DOHH2 (cell line): ENCODE measurements at regions not wholly inside any gene's neighbourhood (a gene's known extent, or its start where the extent isn't known, plus 50 kb on each side); places are given as distances from the start of the nearest gene placed in this dataset.

Experiments used
- CTCF ChIP-seq: fragments of 200-600 bp; sonication (generic); IDR thresholded peaks from one replicate; pipeline ENCODE4 v1.5.1; 2014; ENCODE audit warnings: antibody characterized with exemption, mild to moderate bottlenecking, low read depth, low read length; ENCODE audit not compliant: poor library complexity, severe bottlenecking
- EZH2phosphoT487 ChIP-seq: fragments of 200-600 bp; sonication (generic); IDR thresholded peaks from 2 replicates; pipeline ENCODE4 v1.6.1; 2017; ENCODE audit warnings: borderline replicate concordance, mild to moderate bottlenecking, antibody characterized with exemption, low read length, moderate library complexity, mixed read lengths

- TF ChIP-seq CTCF (no peak), EZH2phosphoT487 (no peak)
Measured at GRCh38 chr5:89857790-89858189, 551.8 kb downstream of the CETN3 start.
